Lower leg skin (tissue), 4 donors: ENCODE measurements at regions not wholly inside any gene's neighbourhood (a gene's known extent, or its start where the extent isn't known, plus 50 kb on each side); places are given as distances from the start of the nearest gene placed in this dataset.

Experiments used
- DNase-seq, 2 donors: peaks; one replicate each; pipeline ENCODE4 v3.0.0-alpha.2; 2019; ENCODE audit warnings: low spot score in 2 of 2
- H3K4me3 ChIP-seq: fragments of 200-600 bp; sonication (generic); 2 replicates; pipeline ENCODE4 v1.5.1; 2017; ENCODE audit warnings: mild to moderate bottlenecking, low read depth; ENCODE audit not compliant: poor library complexity, severe bottlenecking
- POLR2A ChIP-seq, 2 donors: fragments of 450-650 bp; IDR thresholded peaks; one replicate each; pipeline ENCODE4 v1.6.1; 2016 to 2017; ENCODE audit warnings: antibody characterized with exemption in 2 of 2, mild to moderate bottlenecking in 1 of 2, moderate library complexity in 1 of 2
- WGBS, 2 donors: methylation state at CpG; one replicate each; pipeline ENCODE4 v1.1.5; 2018; 5-methylcytosine and 5-hydroxymethylcytosine counted together
- intact Hi-C: fragments of 100-400 bp; cut with DNase I; formaldehyde crosslinking; loops from one replicate; pipeline ENCODE4 v1.15.0; 2023; ENCODE audit warnings: low total_unique reads
- TF ChIP-seq, protein P1 (sequence below), 3 donors: fragments of 450-650 bp; IDR thresholded peaks; one replicate each; pipeline ENCODE4 v1.5.1; 2016; ENCODE audit warnings: antibody characterized with exemption in 3 of 3, mild to moderate bottlenecking in 3 of 3, moderate library complexity in 2 of 3

DNA sequence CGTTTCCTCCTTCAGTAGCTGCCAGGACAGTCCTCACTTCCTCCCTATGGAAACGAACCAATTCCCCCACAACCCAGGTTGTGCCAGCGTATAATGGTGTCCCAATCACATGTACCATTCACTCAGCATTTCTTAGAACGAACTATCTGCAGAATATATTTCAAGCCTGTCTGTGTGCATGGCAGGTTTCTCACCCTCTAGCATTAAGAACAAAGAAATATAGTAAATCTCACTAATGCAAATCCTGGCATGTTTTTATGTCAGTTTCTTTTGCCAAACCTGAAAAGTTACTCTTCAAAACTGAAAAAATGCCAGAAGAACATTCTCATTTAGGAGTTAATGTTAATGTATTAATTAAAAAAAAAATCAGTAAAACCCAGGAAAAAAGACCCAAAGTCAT lies 405.9 kb upstream of the KLF6 start:
- no peak overlapping the region for H3K4me3 ChIP-seq
- 54 to 60% methylated on average over 4 of the region's 4 CpGs for WGBS, 2 donors
- no peak for TF ChIP-seq POLR2A (IDR thresholded peaks at IDR 0.05)
- TF ChIP-seq, protein P1, sequence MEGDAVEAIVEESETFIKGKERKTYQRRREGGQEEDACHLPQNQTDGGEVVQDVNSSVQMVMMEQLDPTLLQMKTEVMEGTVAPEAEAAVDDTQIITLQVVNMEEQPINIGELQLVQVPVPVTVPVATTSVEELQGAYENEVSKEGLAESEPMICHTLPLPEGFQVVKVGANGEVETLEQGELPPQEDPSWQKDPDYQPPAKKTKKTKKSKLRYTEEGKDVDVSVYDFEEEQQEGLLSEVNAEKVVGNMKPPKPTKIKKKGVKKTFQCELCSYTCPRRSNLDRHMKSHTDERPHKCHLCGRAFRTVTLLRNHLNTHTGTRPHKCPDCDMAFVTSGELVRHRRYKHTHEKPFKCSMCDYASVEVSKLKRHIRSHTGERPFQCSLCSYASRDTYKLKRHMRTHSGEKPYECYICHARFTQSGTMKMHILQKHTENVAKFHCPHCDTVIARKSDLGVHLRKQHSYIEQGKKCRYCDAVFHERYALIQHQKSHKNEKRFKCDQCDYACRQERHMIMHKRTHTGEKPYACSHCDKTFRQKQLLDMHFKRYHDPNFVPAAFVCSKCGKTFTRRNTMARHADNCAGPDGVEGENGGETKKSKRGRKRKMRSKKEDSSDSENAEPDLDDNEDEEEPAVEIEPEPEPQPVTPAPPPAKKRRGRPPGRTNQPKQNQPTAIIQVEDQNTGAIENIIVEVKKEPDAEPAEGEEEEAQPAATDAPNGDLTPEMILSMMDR (IDR thresholded peaks at IDR 0.05): no peak
- intact Hi-C loops: no loop called here
- no peak for DNase-seq

DNA sequence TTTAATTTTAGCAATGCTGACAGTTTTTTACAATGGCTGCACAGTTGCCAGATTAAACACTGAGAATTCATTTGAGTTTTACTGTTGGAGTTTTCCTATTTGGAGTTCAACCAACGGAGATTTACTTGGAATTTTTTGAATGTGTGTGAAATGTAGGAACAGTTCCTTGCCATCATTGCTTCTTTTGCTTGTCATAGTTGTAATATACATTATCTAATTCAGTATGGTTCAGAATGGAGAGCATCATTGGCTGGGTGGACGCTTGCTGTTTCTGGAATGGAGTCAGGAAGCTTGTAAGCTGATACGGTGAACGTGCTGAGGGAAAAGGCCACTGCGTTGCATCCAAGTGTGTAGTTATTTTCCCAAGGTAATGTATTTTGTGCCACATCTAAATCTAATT lies 404.3 kb upstream of the KLF6 start:
- no peak for TF ChIP-seq POLR2A (IDR thresholded peaks at IDR 0.05)
- TF ChIP-seq, protein P1 (IDR thresholded peaks at IDR 0.05): no peak
- no peak for DNase-seq
- 77 to 89% methylated on average over 5 of the region's 5 CpGs for WGBS, 2 donors
- H3K4me3 ChIP-seq: no peak overlapping the region
- intact Hi-C loops: no loop called here

DNA sequence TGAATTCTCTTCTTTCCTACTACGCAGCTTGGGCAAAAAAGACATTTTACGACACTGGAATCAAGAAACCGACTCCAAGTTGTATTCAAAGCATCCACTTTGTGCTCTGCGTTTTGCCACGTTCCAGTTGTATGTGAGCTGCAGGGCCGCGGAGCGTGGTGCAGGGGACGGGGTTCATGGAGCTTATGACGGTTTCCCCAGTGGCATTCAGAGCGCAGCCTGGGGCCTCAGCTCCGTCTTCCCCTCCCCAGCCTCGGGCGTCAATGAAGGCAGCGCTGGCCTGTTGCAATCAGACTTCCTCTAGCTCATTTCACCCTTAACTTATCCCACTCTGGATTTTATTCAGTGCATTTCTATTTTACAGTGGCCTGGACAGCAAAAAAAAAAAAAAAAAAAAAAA lies 403.4 kb upstream of the KLF6 start:
- TF ChIP-seq, protein P1 (IDR thresholded peaks at IDR 0.05): no peak
- no peak for TF ChIP-seq POLR2A (IDR thresholded peaks at IDR 0.05)
- intact Hi-C loops: no loop called here

DNA sequence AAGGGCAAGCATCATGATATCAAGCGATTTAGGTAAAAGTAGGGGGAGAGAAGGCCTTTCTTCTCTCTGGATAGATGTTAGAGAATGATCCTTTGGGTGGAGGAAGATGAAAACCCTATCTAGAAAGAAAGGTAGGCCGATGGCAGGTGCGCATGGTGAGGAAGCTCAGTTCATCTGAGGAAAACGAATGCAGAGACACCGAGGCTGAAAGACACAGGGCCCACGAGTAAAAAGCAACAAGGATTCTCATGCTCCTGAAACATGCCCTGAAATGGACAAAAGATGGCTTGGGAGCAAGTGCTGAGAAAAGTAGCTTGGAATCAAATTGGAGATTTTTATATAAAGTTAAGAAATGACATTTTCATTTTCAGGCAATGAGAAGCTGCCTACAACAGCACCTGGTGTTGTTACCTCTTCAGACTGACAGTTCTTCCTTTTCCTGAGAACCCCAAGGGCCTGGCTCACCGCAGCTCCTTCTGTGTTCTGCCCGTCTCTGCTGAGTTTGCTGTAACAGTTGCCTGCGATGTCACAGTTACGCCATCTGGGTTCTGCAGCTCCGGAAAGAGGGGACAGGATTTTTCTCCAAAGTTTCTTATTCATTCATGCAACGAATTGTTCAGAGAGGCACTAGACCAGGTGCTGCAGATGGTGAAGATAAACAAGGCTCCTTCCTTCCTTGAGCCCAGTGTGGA lies 402.0 kb upstream of the KLF6 start:
- intact Hi-C loops: no loop called here
- H3K4me3 ChIP-seq: no peak overlapping the region
- TF ChIP-seq, protein P1 (IDR thresholded peaks at IDR 0.05): no peak
- TF ChIP-seq POLR2A (IDR thresholded peaks at IDR 0.05): no peak
- WGBS, 2 donors: 94 to 95% methylated on average over 12 of the region's 12 CpGs
- no peak for DNase-seq

More for the DNA sequence above, 403.4 kb upstream of the KLF6 start:
- DNase-seq: no peak
- WGBS, 2 donors: 91 to 92% methylated on average over 15 of the region's 15 CpGs
- no peak overlapping the region for H3K4me3 ChIP-seq

DNA sequence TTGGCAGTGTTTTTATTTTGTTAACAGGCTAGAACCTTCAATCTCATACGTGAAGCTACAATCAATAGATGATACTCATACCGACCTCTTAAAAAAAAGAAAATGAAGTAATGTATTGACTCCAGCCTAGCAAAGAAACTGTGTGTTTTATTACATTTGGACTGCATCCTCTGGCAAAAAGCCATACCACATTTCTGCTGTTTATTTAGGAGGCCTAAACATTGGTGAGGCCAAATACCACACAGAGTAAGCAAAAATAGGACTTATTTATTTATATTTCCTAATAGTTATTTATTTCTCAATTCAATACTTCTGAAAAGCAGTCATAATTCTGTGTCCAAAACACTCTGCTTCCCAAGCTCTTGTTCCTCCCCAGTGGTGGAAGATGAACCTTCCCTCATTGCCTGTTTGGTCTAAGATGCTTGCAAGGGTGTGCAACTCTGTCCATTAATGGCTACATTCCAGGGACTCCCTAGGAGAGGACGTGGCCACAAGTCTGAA lies 398.8 kb upstream of the KLF6 start:
- TF ChIP-seq, protein P1 (IDR thresholded peaks at IDR 0.05): no peak
- TF ChIP-seq POLR2A (IDR thresholded peaks at IDR 0.05): no peak
- WGBS, 2 donors: 49 to 57% methylated on average over 3 of the region's 3 CpGs
- no peak for DNase-seq
- intact Hi-C loops: no loop called here
- H3K4me3 ChIP-seq: no peak overlapping the region

DNA sequence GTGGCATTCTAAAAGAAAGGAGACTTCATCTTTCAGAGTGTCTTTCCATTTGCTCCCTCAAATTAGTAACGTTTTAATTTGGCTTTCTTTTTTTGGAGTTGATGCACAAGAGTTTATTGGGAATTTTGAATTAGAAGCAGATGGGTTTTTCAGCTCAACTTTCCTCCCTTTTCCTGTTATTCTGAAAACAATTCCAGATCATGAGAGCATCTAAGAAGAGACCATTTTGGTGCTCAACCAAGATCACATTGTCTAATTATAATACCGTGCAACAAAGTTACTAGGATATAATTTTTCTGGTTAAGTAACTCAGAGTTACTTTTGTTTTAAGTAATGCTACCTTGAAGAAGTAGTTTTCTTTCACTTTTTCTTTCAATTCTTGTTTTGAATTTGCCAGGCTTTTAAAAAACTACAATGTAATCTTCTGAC lies 396.6 kb upstream of the KLF6 start:
- DNase-seq: no peak
- TF ChIP-seq, protein P1 (IDR thresholded peaks at IDR 0.05): no peak
- no peak for TF ChIP-seq POLR2A (IDR thresholded peaks at IDR 0.05)
- intact Hi-C loops: no loop called here
- 52 to 58% methylated on average over 2 of the region's 2 CpGs for WGBS, 2 donors
- H3K4me3 ChIP-seq: no peak overlapping the region
